ENCODE measurements at regions not wholly inside any gene's neighbourhood (a gene's known extent, or its start where the extent isn't known, plus 50 kb on each side); places are given as distances from the start of the nearest gene placed in this dataset.
"Not testable (repeated sequence)": the region's sequence is repeated elsewhere in the genome, so short reads cannot be mapped to it uniquely, and the experiment has no call there.

DNA sequence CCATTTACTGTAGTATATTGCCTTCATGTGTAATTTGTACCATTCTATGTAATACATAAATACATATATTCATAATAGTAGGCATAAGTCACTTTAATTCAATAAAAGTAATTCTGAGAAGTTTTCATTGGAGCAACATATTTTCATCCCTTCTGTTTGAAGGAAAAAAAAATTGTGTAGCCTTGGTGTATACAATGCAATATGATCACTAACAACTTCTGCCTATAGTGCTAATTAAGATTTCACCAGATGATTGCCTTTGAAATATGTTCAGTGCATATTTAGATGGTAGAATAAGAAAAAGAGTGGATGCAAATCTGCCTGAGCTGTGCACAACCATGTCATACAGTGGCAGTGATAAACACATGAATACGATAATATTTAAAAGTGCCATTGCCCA lies 996.8 kb downstream of the EFNA5 start:
- no peak for FAIRE-seq

DNA sequence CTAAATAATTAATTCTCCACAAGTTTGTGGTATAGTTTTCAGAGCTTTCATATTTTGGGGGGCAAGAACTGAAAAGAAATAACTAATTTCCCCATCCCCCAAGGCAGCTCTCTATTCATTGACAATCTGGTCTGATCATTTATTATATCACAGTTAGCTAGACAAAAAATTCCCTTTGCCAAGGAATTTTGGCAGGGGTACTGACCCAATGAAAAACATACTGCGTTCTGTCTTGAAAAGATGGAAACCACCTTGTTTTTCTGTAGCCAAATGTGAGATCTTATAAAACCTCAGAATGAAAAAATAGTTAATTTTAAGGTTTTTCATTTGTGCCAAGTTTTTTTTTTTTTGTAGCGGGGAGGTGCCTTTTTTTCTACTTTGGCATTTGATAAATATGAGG lies 1008.9 kb downstream of the EFNA5 start:
- no peak for FAIRE-seq

DNA sequence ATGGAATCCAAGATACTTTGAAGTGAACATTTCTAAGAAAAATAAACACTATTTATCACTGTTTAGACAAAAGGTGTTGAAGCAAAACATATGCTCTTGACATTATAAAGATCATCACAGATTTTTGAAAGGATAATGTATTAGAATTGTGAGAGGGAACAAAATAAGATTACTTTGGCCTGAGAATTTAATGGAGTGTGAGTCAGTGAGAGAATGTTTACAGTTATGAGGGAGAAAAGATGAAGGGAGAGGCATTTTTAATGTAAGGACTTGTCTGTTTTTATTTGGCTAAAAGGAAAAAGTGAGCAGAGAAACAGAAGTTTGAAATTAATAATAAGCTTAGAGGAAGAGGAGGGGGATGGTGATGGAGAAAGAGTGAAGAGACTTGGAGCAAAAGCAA lies 1010.1 kb downstream of the EFNA5 start:
- FAIRE-seq: no peak

DNA sequence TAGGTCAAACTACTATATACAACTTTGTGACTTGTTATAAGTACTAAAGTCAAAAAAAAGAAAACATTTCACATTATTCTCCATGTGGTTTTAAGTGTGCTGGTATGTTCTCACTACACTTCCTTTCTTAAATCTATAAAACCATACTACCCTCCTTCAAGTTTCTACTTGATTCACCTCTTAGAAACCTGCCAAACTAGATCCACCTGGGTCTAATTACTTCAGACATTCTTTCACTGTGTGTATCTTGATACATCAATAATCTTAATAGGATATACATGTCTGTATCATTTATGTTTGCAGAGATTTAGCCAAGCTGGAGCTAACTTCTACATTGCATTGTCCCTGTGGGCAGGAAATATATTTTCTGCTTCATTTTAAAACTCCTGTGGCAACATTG lies 1012.6 kb downstream of the EFNA5 start:
- FAIRE-seq: no peak

DNA sequence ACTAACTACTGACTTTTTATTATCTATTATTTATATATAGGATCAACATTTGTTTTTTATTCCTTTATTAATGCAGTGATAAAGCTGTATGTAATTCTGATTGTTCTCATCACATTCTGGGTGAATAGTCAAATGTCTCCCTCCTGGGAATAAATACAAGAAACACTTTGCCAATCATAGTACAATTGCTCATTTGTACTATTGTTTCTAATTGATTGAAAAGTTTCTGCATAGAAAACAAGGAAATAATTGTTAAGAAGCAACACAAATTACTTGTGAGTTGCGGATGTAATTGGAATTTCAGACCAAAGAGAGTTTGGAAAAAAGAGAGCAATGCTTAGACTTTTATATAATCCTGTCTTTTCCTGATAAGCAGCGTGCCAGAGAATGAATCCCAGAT lies 1013.9 kb downstream of the EFNA5 start:
- FAIRE-seq: no peak

DNA sequence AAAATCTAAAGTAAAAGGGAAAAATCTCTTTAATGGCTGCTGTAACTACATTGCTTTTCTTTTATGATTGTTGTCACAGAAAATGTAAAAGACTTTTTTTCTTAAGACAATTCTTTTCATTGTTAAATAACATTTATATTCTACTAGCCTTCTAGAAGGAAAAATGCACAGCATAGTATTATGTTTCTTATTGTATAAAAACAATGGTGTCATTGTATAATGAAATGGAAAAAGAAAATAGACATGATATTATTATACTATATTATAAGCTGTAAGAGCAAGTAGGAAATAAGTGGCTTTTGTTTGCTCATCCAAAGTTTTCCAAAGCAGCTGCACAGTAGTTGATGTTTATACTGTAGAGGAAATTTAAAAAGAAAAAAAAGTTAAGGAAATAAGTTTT lies 1021.7 kb downstream of the EFNA5 start:
- FAIRE-seq: no peak

DNA sequence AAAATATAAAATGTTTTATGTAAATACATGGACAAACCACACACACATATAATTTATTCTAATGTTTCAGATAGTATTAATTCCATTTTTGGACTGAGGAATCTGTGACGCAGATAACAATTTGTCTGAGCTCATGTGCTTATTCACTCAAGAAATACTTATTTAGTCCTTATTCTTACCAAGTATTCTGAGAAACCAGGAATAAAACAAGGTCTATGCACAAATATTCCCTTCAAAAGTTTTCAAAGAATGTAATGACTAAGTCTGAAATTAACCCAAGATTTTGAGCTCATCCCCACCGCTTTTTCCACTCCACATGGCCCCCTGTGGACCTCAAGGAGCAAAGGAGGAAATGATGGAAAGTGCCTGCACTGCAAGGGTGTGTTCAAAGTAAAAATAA lies 1022.3 kb downstream of the EFNA5 start:
- FAIRE-seq: no peak

DNA sequence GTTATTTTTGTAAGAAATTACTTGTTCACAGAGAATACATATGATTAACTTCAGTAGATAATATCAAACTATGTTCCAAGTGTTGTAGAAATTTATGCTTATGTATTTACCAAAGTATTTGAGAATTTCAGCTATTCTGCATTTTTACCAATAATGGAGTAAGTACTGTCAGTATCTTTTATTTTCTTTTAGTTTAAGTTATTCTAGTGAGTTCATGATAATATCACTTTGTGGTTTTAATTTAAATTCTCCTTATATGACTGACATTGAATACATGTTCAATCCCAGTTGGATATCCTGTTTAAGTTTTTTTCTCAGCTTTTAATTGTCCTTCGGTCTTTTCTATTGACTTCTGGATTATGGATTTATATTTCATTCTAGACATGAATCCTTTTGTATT lies 1024.6 kb downstream of the EFNA5 start:
- no peak for FAIRE-seq

DNA sequence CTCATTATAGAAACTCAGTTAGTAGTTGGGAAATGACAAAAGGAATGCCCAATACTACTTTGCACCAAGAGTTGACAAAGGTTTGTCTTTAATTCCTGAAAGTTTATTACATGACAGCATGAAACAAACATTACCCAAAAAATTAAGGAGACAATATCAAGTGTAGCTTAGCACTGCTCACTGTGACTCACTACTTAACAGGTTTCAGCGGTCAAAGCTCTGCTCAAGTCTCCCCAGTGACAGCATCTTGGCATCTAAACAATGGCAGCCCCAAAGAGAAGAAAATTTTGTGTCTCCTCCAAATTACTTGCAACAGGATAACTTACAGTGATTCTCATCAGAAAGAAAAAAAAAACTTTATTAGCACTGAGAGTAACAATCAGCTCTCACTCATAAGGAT lies 1030.2 kb downstream of the EFNA5 start:
- no peak for FAIRE-seq

DNA sequence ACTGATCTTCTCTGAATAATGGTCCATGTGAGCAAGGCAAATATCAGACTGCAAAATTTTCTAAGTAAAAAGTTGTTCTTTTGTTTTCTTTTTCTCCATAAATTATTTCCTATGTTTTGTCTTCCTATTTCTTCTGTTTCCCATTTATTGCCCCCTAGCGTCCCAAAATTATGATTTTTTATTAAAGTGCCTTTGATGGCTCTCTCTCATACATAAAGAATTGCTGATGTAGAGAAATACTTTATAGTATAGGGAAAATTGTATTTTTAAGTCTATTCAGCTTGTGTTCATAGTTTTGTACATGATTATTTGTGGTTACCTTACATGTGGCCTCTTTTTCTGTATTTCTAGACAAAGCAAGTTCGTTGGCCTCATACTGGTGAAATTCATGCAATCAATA lies 1031.2 kb downstream of the EFNA5 start:
- FAIRE-seq: no peak

DNA sequence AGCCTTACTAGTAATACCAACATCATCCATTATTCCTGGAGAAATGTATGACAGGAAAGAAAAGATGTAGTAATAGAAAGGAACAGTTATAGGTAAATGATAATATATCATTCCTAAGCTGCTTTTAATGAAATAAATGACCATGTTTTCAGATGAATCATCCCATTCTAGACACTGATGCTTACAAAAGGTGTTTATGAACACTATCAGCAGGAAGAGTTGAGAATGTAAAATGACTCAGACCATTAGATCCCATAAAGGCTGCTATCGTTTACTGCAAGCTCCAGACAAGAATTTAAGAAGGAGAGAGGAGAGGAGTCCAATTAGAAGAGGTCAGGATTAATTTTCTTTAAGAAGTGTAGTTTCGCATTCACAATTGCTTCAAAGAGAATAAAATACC lies 1033.5 kb downstream of the EFNA5 start:
- FAIRE-seq: no peak

DNA sequence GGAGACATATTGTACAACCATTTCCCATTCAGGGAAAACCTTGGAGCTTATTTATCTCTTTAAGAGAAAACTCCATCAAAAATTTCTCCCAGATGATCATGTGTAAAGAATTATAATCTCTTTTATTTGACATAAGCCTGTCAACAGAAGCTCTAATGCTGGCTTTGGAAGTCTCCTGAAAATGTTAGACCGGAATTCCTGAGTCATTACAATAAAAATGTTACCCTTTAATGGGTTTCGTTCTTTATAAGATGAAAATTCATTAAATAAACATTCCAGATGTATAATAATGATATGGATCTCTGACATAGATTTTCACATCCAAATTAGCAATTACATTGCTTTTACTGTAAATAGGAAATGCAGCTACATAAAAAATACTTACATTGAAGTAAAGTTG lies 1036.4 kb downstream of the EFNA5 start:
- no peak for FAIRE-seq

DNA sequence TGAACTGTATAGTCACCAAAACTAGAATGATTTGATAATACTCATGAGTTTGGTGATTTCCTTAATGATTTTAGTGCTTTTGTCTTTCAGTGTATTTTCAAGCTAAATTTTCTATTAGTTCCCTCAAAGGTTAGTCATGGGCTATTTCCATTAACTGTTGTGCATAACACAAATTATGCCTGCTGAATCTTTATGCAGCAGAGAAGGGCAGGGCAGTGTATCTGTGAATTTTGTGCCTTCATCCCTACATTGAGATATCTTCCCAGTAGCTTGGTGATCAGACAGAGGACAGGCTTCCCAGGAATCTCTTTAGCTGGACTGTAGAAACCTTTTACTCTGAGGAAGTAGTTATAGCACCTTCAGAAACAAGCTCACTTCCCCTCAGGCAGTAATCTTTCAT lies 1036.9 kb downstream of the EFNA5 start:
- no peak for FAIRE-seq

DNA sequence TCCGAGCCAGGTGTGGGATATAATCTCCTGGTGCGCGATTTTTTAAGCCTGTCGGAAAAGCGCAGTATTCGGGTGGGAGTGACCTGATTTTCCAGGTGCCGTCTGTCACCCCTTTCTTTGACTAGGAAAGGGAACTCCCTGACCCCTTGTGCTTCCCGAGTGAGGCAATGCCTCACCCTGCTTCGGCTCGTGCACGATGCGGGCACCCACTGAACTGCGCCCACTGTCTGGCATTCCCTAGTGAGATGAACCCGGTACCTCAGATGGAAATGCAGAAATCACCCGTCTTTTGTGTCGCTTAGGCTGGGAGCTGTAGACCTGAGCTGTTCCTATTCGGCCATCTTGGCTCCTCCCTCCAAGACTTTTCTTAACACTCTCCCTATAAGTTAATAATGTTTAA lies 1042.3 kb downstream of the EFNA5 start:
- not testable (repeated sequence) for FAIRE-seq

DNA sequence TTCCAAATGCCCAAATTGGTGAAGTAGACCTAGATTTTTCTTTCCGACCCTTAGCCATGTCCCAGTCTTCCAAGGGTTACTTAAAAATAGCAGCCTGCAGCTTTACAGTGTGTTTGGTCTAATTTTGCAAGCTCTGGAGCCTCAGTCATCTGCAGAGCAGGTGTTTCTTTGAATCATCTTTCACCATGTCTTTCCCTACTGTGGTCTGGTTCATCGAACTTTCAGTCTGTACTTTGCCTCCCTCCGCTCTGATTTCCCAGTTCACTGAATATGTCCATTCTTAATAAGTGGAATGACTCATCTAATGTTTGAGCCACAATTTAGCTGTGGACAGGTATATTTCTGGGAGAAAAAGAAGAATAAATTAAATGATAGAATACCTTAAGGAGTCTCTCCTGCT lies 1060.7 kb downstream of the EFNA5 start:
- no peak for FAIRE-seq

DNA sequence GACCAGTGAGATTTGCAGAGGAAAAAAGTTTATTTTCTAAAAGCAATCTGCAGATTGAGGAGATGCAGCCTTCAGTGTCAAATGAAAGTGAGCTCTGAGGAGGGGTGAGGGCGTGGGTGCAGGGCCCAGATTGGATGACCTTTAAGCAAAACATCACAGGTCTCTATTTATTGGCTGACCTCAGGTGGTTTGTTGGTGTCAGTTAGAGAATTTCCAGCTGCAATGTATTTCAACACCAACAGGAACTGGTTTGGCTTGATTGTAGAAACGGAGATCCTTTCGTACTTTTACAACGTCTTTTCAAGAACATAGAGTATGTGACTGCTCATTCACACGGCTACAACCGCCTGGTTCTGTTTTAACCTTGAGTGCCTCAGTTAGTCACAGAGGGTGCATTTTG lies 1069.1 kb downstream of the EFNA5 start:
- FAIRE-seq: no peak

DNA sequence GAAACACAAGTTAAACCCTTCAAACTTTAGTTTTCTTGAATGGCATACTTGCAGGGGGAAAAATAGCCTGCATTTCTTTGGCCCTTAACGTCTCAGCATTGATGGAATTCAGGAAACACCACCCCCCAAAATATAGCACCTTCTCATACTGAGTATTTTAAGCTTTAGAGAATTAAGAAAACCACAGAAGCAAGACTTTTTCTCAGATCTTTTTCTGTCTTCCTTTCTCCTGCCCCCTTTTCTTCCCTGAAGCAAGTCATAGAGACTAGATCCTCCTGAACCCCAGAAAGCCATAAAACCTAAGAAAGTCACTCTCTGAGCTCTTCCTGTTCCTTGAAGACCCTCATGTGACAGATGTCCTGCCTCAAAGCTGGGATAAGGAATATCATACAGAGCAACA lies 1069.9 kb downstream of the EFNA5 start:
- FAIRE-seq: no peak

DNA sequence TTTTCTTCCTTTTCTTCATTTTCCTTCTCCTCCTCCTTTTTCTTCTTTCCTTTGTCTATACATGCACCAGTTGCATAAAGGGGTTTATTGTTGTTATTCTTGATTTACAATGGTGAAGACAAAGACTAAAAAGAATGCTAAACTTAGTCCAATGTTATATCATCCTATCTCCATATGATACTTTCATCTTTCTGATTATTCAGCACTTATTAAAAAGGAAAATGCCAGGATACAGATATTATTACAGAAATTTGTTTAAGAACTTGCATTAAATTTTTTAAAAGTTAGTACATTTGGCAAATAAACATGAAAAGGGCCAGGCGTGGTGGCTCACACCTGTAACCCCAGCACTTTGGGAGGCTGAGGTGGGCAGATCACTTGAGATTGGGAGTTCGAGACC lies 1074.9 kb downstream of the EFNA5 start:
- FAIRE-seq: no peak

DNA sequence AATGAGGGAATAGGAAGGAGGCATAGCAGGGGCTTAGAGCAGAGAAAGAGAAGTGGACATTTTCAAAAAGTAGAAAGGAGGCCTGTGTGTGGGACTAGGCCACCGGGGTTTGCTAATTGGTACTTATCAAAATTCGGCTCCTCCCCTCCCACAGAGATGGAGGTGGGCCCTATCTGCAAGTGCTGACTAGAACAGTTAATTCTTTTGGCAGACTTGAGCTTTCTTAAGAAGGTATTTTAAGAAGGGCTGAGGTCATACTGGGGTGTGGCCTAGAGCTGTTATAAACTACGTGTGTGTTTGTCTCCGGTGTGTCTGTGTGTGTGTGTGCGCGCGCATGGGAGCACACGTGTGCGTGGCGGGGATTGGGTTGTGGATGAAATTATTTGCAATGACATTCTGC lies 1086.5 kb downstream of the EFNA5 start:
- FAIRE-seq: no peak

DNA sequence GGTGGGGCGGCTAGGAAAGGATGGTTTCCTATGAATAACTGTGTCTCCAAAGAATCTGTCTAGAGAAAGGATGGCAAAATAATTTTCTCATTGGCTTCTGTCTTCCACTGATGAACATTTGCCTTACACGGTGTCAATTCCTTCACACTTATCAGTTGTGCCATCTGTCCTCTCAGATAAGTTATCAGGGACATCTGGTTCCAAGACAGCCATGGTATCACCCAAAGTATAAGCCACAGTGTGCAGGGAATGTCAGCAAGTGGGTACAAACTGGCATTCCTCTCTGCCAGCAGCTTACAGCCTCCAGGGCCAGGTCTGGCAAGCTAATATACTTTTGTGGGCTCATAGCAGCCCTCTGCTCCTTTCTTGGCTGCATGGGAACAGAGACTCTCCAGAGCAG lies 1092.0 kb downstream of the EFNA5 start:
- FAIRE-seq: no peak

DNA sequence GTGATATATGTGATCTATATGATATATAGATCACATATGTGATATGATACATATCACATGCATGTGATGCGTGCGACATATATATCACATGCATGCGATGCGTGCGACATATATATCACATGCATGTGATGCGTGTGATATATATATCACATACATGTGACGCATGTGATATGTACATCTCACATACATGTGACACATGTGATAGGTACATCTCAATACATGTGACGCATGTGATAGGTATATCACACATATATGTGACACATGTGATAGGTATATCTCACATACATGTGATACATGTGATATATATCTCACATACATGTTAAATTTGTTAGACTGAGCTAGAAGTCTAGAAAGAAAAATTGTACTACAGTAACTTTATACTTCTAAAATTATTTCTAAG lies 1095.9 kb downstream of the EFNA5 start:
- FAIRE-seq: no peak

DNA sequence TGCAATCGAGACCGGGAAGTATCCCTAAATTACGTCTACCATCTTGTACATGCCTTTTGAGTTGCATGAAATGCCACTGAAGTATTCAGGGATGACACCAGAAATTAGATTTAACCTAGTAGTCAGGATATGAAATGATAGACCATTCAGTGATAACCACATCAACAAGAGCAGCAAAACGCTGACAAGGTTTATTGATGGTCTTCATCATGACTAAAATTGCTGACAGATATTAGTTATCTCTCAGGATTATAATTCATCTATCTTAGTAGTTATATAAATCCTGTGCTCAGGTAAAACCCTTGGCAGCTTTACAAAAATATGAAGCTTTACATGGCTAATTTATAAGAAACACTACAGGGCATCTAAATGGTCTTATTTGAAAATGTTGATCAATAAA lies 1104.7 kb downstream of the EFNA5 start:
- no peak for FAIRE-seq

DNA sequence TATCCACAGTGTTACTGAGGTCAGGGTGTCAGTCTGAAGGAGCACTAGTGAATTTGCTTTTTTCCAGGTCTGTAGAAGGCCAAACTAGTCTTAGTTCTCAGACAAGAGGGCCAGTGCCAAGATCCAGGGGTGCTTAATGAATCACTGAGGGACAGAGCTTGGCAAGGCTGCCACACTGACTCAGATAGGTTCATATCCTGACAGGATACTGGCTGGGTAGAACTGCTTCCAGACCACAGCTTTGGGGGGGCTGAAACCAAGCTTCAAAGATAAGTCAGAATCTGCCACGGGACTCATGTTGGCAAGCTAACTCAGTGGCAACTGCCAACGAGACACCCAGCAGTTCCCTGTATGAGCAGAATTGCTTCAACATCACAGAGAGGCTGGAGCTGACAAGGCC lies 1125.4 kb downstream of the EFNA5 start:
- no peak for FAIRE-seq

DNA sequence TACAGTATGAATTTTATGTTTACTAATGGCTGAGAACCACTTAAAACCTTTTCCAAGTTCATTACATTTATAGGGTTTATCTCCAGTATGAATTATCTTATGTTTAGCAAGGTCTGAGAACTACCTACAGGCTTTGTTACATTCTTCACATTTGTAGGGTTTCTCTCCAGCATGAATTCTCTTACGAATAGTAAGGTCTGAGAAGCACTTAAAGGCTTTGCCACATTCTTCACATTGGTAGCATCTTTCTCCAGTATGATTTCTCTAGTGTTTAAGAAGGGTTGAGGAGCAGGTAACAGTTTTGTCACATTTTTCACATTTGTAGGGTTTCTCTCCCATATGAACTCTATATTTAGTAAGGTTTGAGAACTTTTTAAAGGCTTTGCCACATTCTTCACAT lies 1127.4 kb downstream of the EFNA5 start:
- no peak for FAIRE-seq

DNA sequence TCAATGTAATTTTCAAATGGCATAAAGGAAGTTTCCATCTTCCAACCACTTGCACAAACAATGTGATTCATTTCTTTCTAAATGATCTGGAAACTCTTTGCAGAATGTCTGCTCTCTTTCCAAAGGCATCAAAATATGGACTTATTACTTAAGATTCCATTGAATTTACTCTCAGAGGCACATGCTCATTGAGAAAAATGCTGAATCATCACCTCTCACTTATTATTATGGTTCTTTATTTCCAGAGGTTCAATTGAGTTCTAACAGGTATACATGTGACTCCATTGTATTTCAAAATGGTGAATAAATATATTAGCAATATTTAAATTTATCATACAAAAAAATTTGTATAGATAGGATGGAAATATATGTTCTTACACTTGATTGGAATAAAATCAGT lies 1140.6 kb downstream of the EFNA5 start:
- no peak for FAIRE-seq

DNA sequence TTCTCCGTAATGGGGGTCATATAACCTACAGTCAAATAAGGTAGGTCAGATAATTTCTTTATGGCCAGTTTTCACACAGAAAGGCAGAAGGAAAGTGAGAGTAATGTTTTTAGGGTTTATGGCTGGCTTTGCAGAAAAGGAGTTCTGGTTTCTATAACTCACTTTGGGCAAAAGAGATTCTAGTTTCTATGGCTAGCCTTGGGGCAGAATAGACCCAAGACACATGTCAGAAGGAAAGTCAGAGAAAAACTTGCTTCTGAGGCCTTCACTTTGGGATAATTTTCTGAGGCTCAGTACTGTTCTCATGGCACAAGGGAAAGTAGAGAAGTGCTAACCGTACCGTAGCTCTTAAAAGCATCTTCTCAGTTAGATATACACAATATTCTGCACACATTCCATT lies 1145.3 kb downstream of the EFNA5 start:
- FAIRE-seq: no peak

Data from colon (tissue), 2 donors.